ENCODE measurements at regions not wholly inside any gene's neighbourhood (a gene's known extent, or its start where the extent isn't known, plus 50 kb on each side); places are given as distances from the start of the nearest gene placed in this dataset.

DNA sequence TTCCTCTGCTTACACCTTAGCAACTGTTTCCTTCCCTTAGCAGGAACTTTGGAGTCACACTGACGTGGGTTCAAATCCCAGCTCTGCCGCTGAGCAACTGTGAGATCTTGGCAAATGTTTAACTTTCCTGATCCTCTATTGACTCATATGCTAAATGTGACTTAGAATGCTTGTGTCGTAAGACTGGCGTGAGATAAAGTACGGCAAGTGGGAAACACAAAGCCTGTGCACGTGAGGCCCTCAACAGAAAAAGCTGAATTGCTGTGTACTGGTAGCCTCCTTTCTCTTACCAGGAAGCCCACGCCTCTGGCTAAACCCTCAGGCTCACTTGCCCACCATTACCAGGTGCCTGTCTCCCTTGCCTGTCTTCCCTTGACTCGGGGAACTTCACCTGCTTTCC is 135.4 kb upstream of the TNR start:
- TF ChIP-seq, protein P1, sequence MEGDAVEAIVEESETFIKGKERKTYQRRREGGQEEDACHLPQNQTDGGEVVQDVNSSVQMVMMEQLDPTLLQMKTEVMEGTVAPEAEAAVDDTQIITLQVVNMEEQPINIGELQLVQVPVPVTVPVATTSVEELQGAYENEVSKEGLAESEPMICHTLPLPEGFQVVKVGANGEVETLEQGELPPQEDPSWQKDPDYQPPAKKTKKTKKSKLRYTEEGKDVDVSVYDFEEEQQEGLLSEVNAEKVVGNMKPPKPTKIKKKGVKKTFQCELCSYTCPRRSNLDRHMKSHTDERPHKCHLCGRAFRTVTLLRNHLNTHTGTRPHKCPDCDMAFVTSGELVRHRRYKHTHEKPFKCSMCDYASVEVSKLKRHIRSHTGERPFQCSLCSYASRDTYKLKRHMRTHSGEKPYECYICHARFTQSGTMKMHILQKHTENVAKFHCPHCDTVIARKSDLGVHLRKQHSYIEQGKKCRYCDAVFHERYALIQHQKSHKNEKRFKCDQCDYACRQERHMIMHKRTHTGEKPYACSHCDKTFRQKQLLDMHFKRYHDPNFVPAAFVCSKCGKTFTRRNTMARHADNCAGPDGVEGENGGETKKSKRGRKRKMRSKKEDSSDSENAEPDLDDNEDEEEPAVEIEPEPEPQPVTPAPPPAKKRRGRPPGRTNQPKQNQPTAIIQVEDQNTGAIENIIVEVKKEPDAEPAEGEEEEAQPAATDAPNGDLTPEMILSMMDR (conservative IDR thresholded peaks at IDR 0.05 in 1 of 2, IDR thresholded peaks at IDR 0.05 in 1 of 2; ENCODE audit: extremely low read depth in 1 of 2, insufficient read depth in 1 of 2, low read depth in 1 of 2, low read length in 2 of 2), result no peak
- no peak for TF ChIP-seq EZH2 (IDR thresholded peaks at IDR 0.05; ENCODE audit: borderline replicate concordance, low read length)
